IMR-90 (cell line): ENCODE measurements at regions not wholly inside any gene's neighbourhood (a gene's known extent, or its start where the extent isn't known, plus 50 kb on each side); places are given as distances from the start of the nearest gene placed in this dataset.

Experiments used
- ATAC-seq: fragments of 200-7000 bp; cut with Tn5 transposase; 2 replicates; pipeline ENCODE4 v1.9.1; 2020; ENCODE audit warnings: low read depth, mild to moderate bottlenecking, moderate library complexity
- BruUV-seq: library from RNA; stranded (reverse); fragments of 400-500 nt; replicated peaks from 2 replicates; lab custom pipeline; 2021; lab: Mats Ljungman, UMichigan
- CTCF ChIA-PET: fragments of 300-600 bp; formaldehyde crosslinking; extraction: SDS; loops from one replicate; lab custom pipeline; 2021; ENCODE audit warnings: antibody characterized with exemption; lab: Yijun Ruan, JAX
- POLR2A ChIA-PET: fragments of 300-600 bp; sonication (Branson Sonifier 250); formaldehyde crosslinking; loops from one replicate; lab custom pipeline; 2022; ENCODE audit warnings: antibody characterized with exemption; ENCODE audit not compliant: unreplicated experiment; lab: Charles Lee
- DNase-seq: peaks from one replicate; pipeline ENCODE4 v3.0.0; 2013
- H2AFZ ChIP-seq: replicated peaks from 2 replicates; pipeline ENCODE3; 2013; ENCODE audit warnings: low read length, mild to moderate bottlenecking; ENCODE audit not compliant: poor library complexity
- H2AK5ac ChIP-seq: 2 replicates; pipeline ENCODE4 v1.6.1; 2013; ENCODE audit warnings: low read depth, low read length, inconsistent platforms
- H2AK9ac ChIP-seq: replicated peaks from 2 replicates; pipeline ENCODE3; 2013; ENCODE audit warnings: mild to moderate bottlenecking, low read depth, low read length, moderate library complexity; ENCODE audit not compliant: poor library complexity
- H2BK120ac ChIP-seq: 2 replicates; pipeline ENCODE4 v1.6.1; 2013; ENCODE audit warnings: low read depth, low read length, inconsistent platforms
- H2BK15ac ChIP-seq: 3 replicates; pipeline ENCODE4 v1.6.1; 2013; ENCODE audit warnings: low read depth, low read length, inconsistent platforms
- H2BK20ac ChIP-seq: 2 replicates; pipeline ENCODE4 v1.6.1; 2013; ENCODE audit warnings: low read depth, mild to moderate bottlenecking, inconsistent platforms, low read length, moderate library complexity
- H2BK5ac ChIP-seq: 2 replicates; pipeline ENCODE4 v1.6.1; 2013; ENCODE audit warnings: mild to moderate bottlenecking, low read depth, low read length, inconsistent platforms; ENCODE audit not compliant: poor library complexity, severe bottlenecking
- H3K14ac ChIP-seq: replicated peaks from 2 replicates; pipeline ENCODE4 v1.6.1; 2013; ENCODE audit warnings: low read depth, low read length, inconsistent platforms
- H3K18ac ChIP-seq: 2 replicates; pipeline ENCODE4 v1.6.1; 2013; ENCODE audit warnings: low read depth, low read length, control low read depth
- H3K23ac ChIP-seq: 2 replicates; pipeline ENCODE4 v1.6.1; 2013; ENCODE audit warnings: low read depth, low read length, inconsistent platforms
- H3K27ac ChIP-seq: 2 replicates; pipeline ENCODE4 v1.5.1; 2013; ENCODE audit warnings: mild to moderate bottlenecking, control low read depth, low read length; ENCODE audit not compliant: insufficient read depth
- H3K27me3 ChIP-seq: 2 replicates; pipeline ENCODE4 v1.6.1; 2013; ENCODE audit warnings: low read length; ENCODE audit not compliant: control insufficient read depth, insufficient read depth
- H3K36me3 ChIP-seq: 2 replicates; pipeline ENCODE4 v1.6.1; 2013; ENCODE audit warnings: low read length, mixed read lengths; ENCODE audit not compliant: control insufficient read depth, insufficient read depth
- H3K4ac ChIP-seq: 2 replicates; pipeline ENCODE4 v1.6.1; 2013; ENCODE audit warnings: low read depth, low read length, inconsistent platforms
- H3K4me1 ChIP-seq: 2 replicates; pipeline ENCODE4 v1.6.1; 2013; ENCODE audit warnings: low read length, mixed read lengths; ENCODE audit not compliant: control insufficient read depth, insufficient read depth
- H3K4me2 ChIP-seq: 2 replicates; pipeline ENCODE4 v1.6.1; 2013; ENCODE audit warnings: low read depth, mild to moderate bottlenecking, control low read depth, low read length, moderate library complexity
- H3K4me3 ChIP-seq: 2 replicates; pipeline ENCODE4 v1.5.1; 2013; ENCODE audit warnings: low read depth, mild to moderate bottlenecking, control low read depth, low read length, moderate library complexity; ENCODE audit not compliant: insufficient read depth
- H3K56ac ChIP-seq: 2 replicates; pipeline ENCODE4 v1.6.1; 2013; ENCODE audit warnings: low read length, inconsistent platforms; ENCODE audit not compliant: insufficient read depth; ENCODE audit errors: extremely low read depth
- H3K79me1 ChIP-seq, 2 experiments: 2 replicates each; pipeline ENCODE4 v1.6.1; 2013; ENCODE audit warnings: low read length in 2 of 2, inconsistent platforms in 1 of 2, low read depth in 1 of 2
- H3K9ac ChIP-seq: 2 replicates; pipeline ENCODE4 v1.6.1; 2013; ENCODE audit warnings: low read depth, low read length, control low read depth
- H3K9me1 ChIP-seq: 2 replicates; pipeline ENCODE4 v1.6.1; 2013; ENCODE audit warnings: low read length, inconsistent platforms; ENCODE audit not compliant: insufficient read depth
- H3K9me3 ChIP-seq: 2 replicates; pipeline ENCODE4 v1.6.1; 2013; ENCODE audit warnings: low read length; ENCODE audit not compliant: control insufficient read depth, insufficient read depth
- H4K20me1 ChIP-seq: 2 replicates; pipeline ENCODE4 v1.6.1; 2013; ENCODE audit warnings: low read length, inconsistent platforms; ENCODE audit not compliant: insufficient read depth
- H4K5ac ChIP-seq: 2 replicates; pipeline ENCODE4 v1.6.1; 2013; ENCODE audit warnings: mild to moderate bottlenecking, low read depth, low read length, control low read depth
- H4K8ac ChIP-seq, 2 experiments: 2 replicates each; pipeline ENCODE4 v1.6.1; 2013; ENCODE audit warnings: low read depth in 2 of 2, low read length in 2 of 2, control low read depth in 1 of 2, inconsistent platforms in 1 of 2
- H4K91ac ChIP-seq: 2 replicates; pipeline ENCODE4 v1.6.1; 2013; ENCODE audit warnings: low read depth, low read length, inconsistent platforms; ENCODE audit not compliant: insufficient read depth
- FOS ChIP-seq: fragments of 150-350 bp; IDR thresholded peaks from 2 replicates; pipeline ENCODE4 v1.6.1; 2016; ENCODE audit warnings: low read depth, low read length
- POLR2A ChIP-seq: IDR thresholded peaks from 2 replicates; pipeline ENCODE4 v1.6.1; 2012; ENCODE audit warnings: mild to moderate bottlenecking, low read depth, low read length
- WGBS, 2 experiments: methylation state at CpG; one replicate each; pipeline versions ENCODE4 v1.1.5 to v1.1.7; 2013; ENCODE audit warnings: missing lambda C conversion rate in 2 of 2; ENCODE audit not compliant: insufficient read length in 1 of 2; ENCODE audit errors: extremely low coverage in 2 of 2; 5-methylcytosine and 5-hydroxymethylcytosine counted together
- dilution Hi-C: fragments of 300-500 bp; cut with HindIII; formaldehyde crosslinking; loops from one replicate; pipeline ENCODE4 v1.14.3; 2018; ENCODE audit warnings: low sequenced_read_pairs; ENCODE audit not compliant: unreplicated experiment
- in situ Hi-C: fragments of 300-500 bp; cut with MboI; formaldehyde crosslinking; loops from 3 replicates; pipeline ENCODE4 v1.14.3; 2019; ENCODE audit warnings: low sequenced_read_pairs, inconsistent platforms, mixed read lengths
- intact Hi-C: fragments of 100-400 bp; cut with micrococcal nuclease; formaldehyde crosslinking; loops from 2 replicates; pipeline ENCODE4 v1.10.0; 2022

- TF ChIP-seq POLR2A (no peak), FOS (0 out of 2 replicates have a peak, but pooled peaks have one; percentile 16)
- H2BK5ac ChIP-seq = no peak overlapping the region
- no peak overlapping the region for H4K91ac ChIP-seq
- H4K8ac ChIP-seq = no peak overlapping the region
- no peaks in the 10 kb centered on the region for H3K9me3 ChIP-seq
- no peak overlapping the region for H2BK120ac ChIP-seq
- H2AK5ac ChIP-seq = no peak overlapping the region
- no peak overlapping the region for H3K14ac ChIP-seq
- no peak overlapping the region for H3K4me2 ChIP-seq
- no peak overlapping the region for H3K9ac ChIP-seq
- H2BK15ac ChIP-seq = no peak overlapping the region
- ChIA-PET POLR2A (interaction anchor here (0.5 kb wide), 1 partner anchor 452 kb away, joined by 3 read pairs; no protein-coding TSS in a partner anchor), CTCF (no interaction called here)
- BruUV-seq = no TSS peak
- ATAC-seq (peak; percentile 78), DNase-seq (peak; percentile 79)
- H3K23ac ChIP-seq = no peak overlapping the region
- H3K4me1 ChIP-seq = peaks cover 2% of the 10 kb centered on the region; the same call in 1 of the 2 replicates
- in situ Hi-C loops = no loop called here
- H3K27me3 ChIP-seq = no peaks in the 10 kb centered on the region
- no peak overlapping the region for H3K27ac ChIP-seq
- WGBS, 2 experiments = 70% methylated on average over 2 of the region's 5 CpGs; no CpG with 5 or more reads in 1 of the 2 experiments
- no peak overlapping the region for H3K4ac ChIP-seq
- H3K4me3 ChIP-seq = no peak overlapping the region
- no peaks in the 10 kb centered on the region for H3K79me1 ChIP-seq
- no peak overlapping the region for H2AK9ac ChIP-seq
- no peak overlapping the region for H3K18ac ChIP-seq
- H2AFZ ChIP-seq = no peak overlapping the region
- H2BK20ac ChIP-seq = no peak overlapping the region; the same call in 1 of the 2 replicates
- H3K36me3 ChIP-seq = no peaks in the 10 kb centered on the region
- no peak overlapping the region; the same call in 1 of the 2 replicates for H4K5ac ChIP-seq
- H3K9me1 ChIP-seq = no peaks in the 10 kb centered on the region
- dilution Hi-C loops = no loop called here
- H3K56ac ChIP-seq = no peak overlapping the region
- no peaks in the 10 kb centered on the region for H4K20me1 ChIP-seq
- intact Hi-C loops = no loop called here
These were observed 341.1 kb upstream of the RUNX1 start for GRCh38 chr21:35390013-35390776.
